Psoas muscle (tissue), 7 donors: ENCODE measurements at regions not wholly inside any gene's neighbourhood (a gene's known extent, or its start where the extent isn't known, plus 50 kb on each side); places are given as distances from the start of the nearest gene placed in this dataset.

Experiments used
- ATAC-seq, 4 donors: fragments of 200-7000 bp; cut with Tn5 transposase; one replicate each; pipeline ENCODE4 v1.9.1; 2020; ENCODE audit warnings: moderate library complexity in 3 of 4, mild to moderate bottlenecking in 2 of 4
- DNase-seq, 2 donors: peaks; one replicate each; pipeline ENCODE4 v3.0.0-alpha.2; 2020
- H3K27ac ChIP-seq: fragments of 200-600 bp; one replicate; pipeline ENCODE4 v1.8.0; 2022
- H3K27me3 ChIP-seq, 3 donors: fragments of 200-600 bp in 1 of 3; one replicate each; pipeline versions ENCODE4 v1.6.1 to v1.8.0; 2013 to 2022; ENCODE audit warnings: low read length in 2 of 3, mild to moderate bottlenecking in 2 of 3, moderate library complexity in 1 of 3; ENCODE audit not compliant: insufficient read depth in 3 of 3
- H3K36me3 ChIP-seq, 2 donors: fragments of 200-600 bp in 1 of 2; one replicate each; pipeline versions ENCODE4 v1.6.1 to v1.8.0; 2013 to 2022; ENCODE audit warnings: low read depth in 1 of 2, mild to moderate bottlenecking in 1 of 2, moderate library complexity in 1 of 2; ENCODE audit not compliant: insufficient read depth in 1 of 2
- H3K4me1 ChIP-seq: fragments of 200-600 bp; one replicate; pipeline ENCODE4 v1.8.0; 2022
- H3K4me3 ChIP-seq: fragments of 200-600 bp; one replicate; pipeline ENCODE4 v1.8.0; 2022; ENCODE audit warnings: mild to moderate bottlenecking
- H3K9me3 ChIP-seq: fragments of 200-600 bp; one replicate; pipeline ENCODE4 v1.8.0; 2022
- WGBS, 3 donors: extraction: QIAGEN DNeasy Blood & Tissue Kit; methylation state at CpG; one replicate each; pipeline versions ENCODE4 v1.1.6 to v1.1.7; 2013; 5-methylcytosine and 5-hydroxymethylcytosine counted together
- intact Hi-C, 2 donors: fragments of 100-400 bp; cut with DNase I; formaldehyde crosslinking; loops; one replicate each; pipeline versions ENCODE4 v1.11.0 to v1.14.2; 2022
- TF ChIP-seq, protein P1 (sequence below): fragments of 200-600 bp; IDR thresholded peaks from one replicate; pipeline ENCODE4 v1.8.0; 2022; ENCODE audit warnings: antibody characterized with exemption
- donor health status: healthy with polysubstance abuse.
- donor health status: DM: no; HTN: no; CAD: no; lungs with moderate emphysema.
- donor health status: Bipolar disorder and iron deficiency.
- donor health status: healthy.
- donor health status: DM: yes; HTN: yes; CAD: no.
- donor health status: DM: no; HTN: no; CAD: no.
- donor health status: DM: yes; HTN: yes; CAD: no.

DNA sequence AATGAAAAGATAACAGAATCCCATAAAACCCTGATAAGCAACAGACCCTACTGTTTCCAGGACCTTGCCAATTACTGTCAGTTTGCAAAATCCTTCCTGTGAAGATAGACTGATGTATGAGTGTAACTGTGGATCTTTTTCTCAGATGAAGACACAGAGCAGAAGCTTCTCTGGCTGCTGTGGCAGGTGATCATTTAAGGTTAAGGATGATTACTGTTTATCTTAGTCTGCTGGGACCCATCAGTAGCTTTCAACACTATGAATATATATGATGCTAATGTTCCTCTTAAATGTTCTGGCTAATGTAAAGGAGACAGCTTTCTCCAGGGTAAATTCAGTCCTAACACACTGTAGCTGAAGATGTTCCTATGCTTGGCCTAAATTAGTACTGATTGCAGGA is 56.0 kb upstream of the CTTNBP2 start:
- H3K36me3 ChIP-seq: no peaks in the 10 kb centered on the region
- DNase-seq: no peak
- no peak for ATAC-seq
- no peaks in the 10 kb centered on the region for H3K27me3 ChIP-seq
- H3K27ac ChIP-seq: no peak overlapping the region
- TF ChIP-seq, protein P1, sequence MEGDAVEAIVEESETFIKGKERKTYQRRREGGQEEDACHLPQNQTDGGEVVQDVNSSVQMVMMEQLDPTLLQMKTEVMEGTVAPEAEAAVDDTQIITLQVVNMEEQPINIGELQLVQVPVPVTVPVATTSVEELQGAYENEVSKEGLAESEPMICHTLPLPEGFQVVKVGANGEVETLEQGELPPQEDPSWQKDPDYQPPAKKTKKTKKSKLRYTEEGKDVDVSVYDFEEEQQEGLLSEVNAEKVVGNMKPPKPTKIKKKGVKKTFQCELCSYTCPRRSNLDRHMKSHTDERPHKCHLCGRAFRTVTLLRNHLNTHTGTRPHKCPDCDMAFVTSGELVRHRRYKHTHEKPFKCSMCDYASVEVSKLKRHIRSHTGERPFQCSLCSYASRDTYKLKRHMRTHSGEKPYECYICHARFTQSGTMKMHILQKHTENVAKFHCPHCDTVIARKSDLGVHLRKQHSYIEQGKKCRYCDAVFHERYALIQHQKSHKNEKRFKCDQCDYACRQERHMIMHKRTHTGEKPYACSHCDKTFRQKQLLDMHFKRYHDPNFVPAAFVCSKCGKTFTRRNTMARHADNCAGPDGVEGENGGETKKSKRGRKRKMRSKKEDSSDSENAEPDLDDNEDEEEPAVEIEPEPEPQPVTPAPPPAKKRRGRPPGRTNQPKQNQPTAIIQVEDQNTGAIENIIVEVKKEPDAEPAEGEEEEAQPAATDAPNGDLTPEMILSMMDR: no peak
- intact Hi-C loops: no loop called here
- H3K4me3 ChIP-seq: no peak overlapping the region
- H3K9me3 ChIP-seq: no peaks in the 10 kb centered on the region
- no peaks in the 10 kb centered on the region for H3K4me1 ChIP-seq

DNA sequence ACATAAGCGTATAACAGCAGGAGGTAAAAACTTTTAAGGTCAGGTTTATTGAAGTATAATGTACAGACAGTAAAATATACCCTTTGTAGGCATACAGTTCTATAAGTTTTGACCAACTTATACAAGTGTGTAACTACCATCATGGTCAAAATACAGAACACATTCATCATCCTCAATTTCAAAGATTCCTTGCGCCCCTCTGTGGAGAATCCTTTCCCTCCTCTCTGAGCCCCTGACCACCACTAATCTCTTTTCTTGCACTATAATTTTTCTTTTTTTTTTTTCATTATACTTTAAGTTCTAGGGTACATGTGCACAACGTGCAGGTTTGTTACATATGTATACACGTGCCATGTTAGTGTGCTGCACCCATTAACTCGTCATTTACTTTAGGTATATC is 58.1 kb upstream of the CTTNBP2 start:
- no peak for DNase-seq
- Histone ChIP-seq H3K9me3 (no peaks in the 10 kb centered on the region), H3K27me3 (no peaks in the 10 kb centered on the region), H3K36me3 (no peaks in the 10 kb centered on the region), H3K4me3 (no peak overlapping the region), H3K27ac (no peak overlapping the region), H3K4me1 (no peaks in the 10 kb centered on the region)
- TF ChIP-seq, protein P1: no peak
- WGBS, 3 donors: 78 to 85% (median 80%) methylated on average over 5 of the region's 5 CpGs
- intact Hi-C loops: no loop called here
- ATAC-seq: no peak

DNA sequence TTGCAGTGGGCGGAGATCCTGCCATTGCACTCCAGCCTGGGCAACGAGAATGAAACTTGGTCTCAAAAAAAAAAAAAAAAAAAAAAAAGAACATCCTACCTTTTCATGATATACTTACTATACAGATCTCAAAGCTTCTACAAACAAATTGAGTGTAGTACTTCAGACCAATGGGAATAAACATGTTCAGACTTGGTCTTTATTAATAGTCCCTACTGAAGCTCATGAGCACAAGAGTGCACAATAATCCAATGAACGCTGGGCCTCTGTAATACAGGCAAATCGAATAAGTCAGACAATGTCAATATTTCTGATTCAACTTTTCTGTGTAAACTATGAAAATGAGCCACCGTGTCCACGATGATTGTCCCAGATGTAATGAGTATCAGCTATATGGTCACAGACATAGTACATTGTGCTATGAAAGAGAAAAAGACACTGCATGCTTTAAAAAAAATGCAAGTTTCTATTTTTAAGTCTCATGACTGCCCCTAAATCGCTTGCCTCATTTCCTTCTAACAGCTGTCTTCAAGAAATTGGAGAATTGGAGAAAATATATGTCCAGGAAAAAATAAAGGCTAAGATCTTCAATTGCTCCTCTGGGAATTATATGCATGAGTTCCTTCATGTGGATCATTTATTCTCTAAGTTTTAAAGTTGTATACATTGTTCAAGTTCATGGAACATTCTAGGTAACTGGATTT is 64.0 kb upstream of the CTTNBP2 start:
- intact Hi-C loops: no loop called here
- DNase-seq (no peak), ATAC-seq (no peak)
- WGBS, 3 donors: 62 to 65% (median 62%) methylated on average over 7 of the region's 7 CpGs
- TF ChIP-seq, protein P1: no peak
- no peaks in the 10 kb centered on the region for H3K9me3 ChIP-seq
- no peak overlapping the region for H3K27ac ChIP-seq
- H3K4me3 ChIP-seq: no peak overlapping the region
- no peaks in the 10 kb centered on the region for H3K36me3 ChIP-seq
- no peaks in the 10 kb centered on the region for H3K4me1 ChIP-seq
- H3K27me3 ChIP-seq: no peaks in the 10 kb centered on the region

DNA sequence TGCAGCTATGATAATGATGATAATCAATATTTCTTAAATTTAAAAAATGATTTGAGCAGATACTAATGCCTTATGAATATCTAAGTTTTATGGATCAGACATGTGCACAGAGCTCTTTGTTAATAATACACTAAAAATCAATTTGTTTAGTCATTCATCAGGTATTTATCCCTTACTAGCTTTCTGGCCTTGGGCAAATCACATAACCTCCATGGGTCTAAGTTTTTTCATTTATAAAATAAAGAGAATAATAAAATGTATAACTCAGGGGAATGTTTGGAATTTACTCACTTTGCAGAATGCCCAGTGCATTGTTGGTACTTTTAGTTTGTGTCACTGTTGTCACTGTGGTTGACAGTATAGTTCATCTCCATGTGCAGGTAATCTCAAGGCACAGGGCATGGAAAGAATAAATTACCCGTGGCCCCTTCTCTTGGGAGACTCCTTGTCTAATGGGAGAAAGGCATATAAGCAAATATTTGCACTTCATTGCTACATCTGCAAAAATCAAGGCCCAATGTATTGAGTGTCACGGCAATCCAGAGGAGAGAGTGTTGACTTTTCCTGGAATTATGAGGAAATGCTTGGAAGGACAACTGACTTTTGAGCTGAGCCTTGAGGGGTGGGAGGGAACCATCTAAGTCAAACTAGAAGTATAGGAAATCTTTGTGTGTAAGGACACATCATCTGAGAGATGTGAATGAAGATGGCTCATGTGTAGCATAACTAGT is 64.7 kb upstream of the CTTNBP2 start:
- no peak overlapping the region for H3K4me3 ChIP-seq
- intact Hi-C loops: no loop called here
- ATAC-seq: no peak
- H3K9me3 ChIP-seq: no peaks in the 10 kb centered on the region
- no peaks in the 10 kb centered on the region for H3K4me1 ChIP-seq
- H3K27me3 ChIP-seq: no peaks in the 10 kb centered on the region
- no peak for DNase-seq
- TF ChIP-seq, protein P1: no peak
- no peaks in the 10 kb centered on the region for H3K36me3 ChIP-seq
- no peak overlapping the region for H3K27ac ChIP-seq
- 61 to 65% (median 64%) methylated on average over 2 of the region's 2 CpGs for WGBS, 3 donors
